Stimulated activated CD8-positive, alpha-beta memory T cell treated with anti-CD3 and anti-CD28 coated beads, Interleukin-4, amount 100 ng/mL, for 1 hour (primary cell): ENCODE measurements at regions not wholly inside any gene's neighbourhood (a gene's known extent, or its start where the extent isn't known, plus 50 kb on each side); places are given as distances from the start of the nearest gene placed in this dataset.

Experiments used
- DNase-seq, 2 donors: peaks; one replicate each; pipeline ENCODE4 v3.0.0-alpha.2; 2020; ENCODE audit warnings: low read depth in 2 of 2, low spot score in 1 of 2

DNA sequence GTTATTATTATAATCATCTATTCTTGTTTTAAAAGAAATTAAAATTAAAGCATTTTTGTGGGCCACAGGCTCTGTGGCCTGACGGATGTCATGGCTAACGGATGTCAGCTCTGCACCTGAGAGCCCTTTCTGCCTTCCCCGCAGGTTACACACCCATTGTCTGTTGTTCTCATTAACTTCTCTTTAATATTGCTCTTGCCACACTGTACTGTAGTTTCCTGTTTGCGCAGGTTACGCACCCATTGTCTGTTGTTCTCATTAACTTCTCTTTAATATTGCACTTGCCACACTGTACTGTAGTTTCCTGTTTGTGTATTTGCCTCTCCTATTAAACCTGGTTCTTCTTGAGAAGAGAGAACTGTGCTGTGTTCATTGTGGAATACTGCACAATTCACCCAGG, 294.4 kb upstream of the PLXNA2 start:
- no peak for DNase-seq

DNA sequence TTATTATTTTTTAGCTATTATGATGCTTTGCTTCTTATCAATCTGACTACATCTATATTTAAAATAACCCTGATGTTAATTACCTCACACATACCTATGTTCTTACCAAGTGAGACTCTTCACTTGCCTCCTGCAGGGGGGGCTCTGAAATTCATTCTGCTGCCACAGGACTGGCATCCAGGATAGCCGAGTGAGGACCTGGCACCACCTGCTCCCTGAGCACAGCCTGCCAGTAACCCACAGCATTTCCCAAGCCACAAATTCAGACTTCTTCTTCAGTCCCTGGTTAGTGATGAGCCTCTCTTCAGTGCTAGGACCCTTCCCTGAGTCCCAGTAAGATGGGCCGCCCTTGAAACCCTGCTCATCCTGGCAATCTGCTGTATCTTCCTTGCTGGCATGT, 296.5 kb upstream of the PLXNA2 start:
- DNase-seq, result no peak

DNA sequence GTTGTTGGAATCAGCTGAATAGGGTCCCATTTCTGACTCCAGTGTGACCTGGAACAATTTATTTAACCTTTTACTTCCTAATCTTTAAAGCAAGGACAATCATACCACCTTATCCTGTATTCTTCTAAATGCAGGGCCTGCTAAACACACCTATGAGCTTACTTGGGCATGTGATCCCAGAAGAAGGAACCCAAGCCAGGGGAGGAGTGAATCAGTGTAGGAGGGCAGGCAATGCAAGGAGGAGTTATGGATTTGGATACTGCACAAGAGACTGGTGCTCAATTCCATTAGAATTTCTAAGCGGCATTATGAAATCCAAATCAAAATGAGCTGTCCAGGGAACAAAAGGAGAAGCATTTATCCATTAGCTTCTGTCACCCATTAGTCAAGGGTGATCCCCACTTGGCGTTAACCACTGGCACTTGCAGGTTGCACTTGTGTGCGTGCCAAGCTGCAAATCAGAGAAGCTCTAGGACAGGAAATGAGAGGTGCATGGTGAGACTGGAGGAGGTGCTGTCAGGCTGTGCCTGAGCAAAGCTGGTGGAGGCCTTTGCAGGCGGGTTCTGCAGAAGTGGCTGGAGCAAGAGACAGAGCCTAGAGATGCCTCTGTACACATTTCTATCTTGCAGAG, 297.2 kb upstream of the PLXNA2 start:
- no peak for DNase-seq

DNA sequence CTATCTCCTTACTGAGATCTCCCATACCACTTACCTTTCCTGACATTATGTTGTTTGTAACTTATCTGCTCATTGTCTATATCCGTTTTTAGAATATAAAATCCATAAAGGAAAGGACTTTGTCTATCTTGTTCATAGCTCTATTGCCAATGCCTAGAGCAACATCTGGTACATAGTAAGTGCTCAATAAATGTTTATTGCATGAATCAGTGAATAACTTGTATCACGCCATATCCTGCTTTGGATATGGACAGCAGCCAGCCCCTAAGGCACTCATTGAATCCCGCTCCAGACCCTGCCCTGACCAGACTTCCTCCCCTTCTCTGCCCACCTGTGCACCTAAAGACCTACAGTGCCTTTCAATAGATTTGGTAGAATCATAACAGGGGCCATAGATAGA, 298.1 kb upstream of the PLXNA2 start:
- no peak for DNase-seq

DNA sequence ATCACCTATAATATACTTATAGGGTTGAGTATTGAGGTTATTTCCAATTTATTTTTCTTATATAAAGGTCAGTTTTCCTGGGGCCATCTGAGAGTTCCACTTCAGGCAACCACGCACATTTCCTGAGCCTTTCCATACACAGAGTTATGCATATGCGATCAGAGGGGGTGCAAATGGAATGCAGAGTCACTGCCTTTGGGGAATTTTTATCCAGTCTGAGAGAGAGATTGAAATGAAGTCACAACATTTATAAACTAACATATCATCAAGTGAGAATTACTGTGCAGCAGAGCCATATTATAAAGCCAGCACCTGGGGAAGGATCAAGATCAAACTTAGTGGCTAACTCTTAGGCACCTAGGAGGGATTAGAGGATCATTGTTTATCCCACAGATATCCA, 299.9 kb upstream of the PLXNA2 start:
- no peak for DNase-seq

DNA sequence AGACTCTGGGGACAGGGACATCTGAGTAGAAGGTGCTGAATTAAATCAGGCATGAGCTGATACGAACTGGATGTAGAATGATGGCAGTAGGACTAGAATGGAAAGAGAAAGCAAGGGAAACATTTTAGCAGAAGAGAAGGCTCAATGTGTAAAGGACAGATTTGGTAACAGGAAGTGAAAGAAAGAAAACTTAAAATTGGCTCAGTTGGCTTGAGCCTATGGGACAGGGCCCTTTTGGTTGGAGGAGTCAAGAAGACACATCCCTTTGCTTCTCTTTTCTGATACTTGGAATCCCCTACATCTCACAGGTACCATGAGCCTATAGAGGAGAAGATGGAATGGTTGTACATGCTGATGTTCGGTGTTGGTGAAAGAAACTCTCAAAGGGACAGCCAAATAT, 300.6 kb upstream of the PLXNA2 start:
- DNase-seq, result no peak

DNA sequence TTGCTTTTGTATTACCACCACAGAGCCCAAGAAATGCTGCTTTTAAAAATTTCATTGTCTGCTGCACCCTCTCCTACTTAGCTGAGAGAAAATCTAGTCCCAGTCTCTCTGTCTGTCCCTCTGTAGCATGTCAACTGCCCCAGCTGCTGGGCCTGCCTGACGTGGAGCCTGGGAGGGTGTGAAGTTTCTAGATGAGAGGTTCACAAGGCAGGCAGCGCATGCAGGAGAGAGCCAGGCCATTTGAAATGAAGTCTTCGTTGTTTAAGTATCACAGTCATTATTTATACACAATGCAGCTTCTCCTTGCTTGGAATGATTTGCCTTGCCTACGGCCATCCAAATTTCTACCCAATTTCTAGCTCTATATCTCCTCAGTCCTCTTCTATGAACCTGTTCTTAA, 306.8 kb upstream of the PLXNA2 start:
- DNase-seq, result no peak

DNA sequence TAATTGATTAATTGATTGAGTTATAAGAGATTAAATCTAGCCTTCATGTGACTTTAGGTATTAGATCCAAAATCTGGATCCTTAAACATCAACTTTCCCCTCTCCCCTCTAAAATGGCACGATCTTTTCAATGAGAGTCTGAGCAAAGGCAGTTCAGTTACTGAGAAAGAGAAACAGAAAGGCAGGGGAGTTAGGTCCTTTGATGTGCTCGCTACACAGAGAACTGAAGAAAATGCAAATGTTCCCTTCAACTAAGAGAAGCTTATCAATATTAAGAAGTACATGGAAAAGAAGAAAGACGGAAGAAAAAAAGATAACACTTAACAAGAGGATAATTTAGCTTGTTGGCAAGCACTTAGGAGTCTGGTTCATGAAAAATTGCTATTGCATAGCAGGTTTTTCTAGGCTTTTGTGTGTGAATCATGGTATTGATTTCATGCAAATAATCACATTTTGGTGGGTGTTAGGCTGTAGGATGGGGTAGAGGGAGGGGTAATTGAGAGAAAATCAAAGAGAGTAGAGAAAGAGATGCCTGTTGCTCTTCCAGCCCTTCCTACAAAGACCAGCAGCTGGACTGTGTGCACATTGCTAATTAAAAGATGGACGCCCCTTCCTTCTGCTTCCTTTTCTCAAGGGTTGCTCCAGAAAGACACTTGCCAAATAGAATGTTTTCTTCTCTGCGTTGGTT, 307.6 kb upstream of the PLXNA2 start:
- no peak for DNase-seq

DNA sequence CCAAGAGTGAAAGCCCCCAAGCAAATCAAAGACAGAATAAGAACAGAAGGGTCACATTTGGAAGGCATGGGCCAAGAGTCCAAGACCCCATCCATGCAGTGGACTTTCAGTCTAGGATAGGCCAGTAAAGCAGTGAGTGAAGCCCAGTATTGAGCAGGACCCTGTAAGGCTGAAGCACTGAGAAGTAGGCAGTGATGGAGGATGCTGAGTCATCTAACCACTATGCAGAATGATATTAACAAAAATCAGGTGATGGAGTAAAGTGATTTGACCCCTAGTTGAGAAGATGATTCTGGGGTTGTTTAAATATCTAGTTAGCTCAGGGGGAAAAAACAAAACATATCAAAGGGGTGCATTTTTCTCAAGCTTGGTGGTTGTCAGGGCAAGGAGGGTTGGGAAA, 308.7 kb upstream of the PLXNA2 start:
- DNase-seq, result no peak

DNA sequence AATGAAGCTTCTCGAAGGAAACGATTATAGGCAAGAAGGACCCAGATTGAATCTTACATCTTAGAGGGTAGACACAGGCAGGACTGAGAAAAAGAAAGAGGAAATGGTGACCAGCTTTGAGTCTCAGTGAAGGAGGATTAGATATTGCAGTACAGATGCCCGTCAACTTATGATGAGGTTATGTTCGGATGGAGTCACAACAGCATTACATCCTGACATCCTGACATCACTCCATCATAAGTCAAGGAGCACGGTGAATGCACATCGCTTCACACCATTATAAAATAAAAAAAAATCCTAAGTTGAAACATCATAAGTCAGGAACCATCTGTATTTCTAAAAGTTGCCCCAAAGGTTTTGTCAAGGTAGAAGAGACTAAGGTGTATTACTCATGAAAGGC, 312.3 kb upstream of the PLXNA2 start:
- no peak for DNase-seq

DNA sequence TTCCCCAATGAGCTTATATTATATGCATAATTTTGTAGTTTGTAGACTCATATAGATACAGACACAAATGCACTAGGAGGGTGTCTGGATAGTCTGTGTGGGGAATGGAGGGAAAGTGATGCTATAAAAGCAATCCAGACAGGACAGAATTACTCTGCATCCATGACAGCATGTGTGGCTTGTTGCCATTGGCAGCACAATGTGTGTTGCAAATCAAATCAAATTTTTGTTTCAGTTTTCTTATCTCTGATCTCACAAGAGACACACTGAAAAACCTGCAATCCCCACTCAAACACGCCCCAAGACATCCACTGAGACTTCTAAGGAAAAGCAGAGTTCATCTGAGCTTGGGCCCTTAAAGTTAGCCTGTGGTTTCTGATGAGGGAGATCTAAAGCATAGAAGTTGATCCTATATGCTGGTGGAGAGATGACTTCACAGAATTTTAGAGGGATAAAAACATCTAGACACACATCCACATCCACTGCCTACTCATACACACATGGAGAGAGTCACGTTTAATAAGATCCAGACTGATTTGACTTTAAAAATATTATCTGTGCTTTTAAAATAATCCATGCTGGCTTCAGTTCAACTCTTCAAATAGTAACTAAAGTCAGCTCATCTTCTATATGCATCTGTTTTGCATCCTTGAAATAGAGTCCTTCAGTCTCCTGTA, 313.0 kb upstream of the PLXNA2 start:
- DNase-seq, result no peak

DNA sequence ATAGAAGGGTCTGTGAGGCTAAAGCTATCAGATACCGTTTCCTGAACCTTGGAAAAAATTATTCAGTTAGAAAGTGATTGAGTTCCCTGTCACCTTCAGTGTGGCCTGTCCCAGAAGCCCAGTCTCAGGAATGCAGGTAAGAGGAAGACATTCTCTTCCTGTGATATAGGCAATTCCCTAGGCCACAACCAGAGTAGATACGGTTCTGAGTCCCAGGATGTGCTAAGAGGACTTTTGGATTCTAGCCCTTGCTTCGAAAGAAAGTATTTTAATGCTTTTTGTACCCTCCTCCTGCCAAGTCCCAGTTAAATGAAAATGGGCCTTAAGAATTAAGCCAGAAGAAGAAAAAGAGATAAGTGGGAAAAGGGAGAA, 313.5 kb upstream of the PLXNA2 start:
- no peak for DNase-seq

DNA sequence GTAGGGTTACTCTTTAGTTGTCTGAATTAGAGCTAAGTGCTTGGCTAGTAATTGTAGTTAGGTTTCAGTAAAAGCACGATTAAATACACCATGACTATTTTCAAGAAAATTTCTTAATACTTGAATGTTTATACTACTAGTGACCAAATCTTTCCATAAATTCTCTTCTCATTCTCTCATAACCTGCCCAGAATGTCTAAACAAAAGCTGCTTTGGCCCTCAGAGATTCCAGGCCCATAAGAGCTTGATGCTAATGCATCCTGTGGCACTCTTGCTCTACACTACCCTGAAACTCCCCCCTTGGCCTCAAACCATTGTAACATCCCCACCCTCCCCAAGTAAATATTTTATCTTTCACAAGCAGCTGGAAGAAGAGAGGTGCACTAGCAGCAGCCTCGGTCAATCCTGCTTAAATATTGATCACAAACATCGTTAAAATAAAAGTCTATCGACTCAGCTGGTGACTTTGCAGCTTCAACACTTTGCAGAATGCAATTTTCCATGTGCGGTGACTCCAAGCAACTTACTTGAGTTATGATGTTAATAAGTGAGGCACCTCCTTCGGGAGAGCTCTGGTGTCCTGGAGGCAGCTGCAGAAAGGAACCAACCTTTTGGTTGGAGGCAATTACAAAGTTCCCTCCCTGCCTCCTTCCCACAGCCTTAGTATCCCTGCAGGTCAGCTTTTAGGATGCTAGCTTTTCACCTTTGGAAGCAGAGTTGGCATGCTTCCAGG, 315.6 kb upstream of the PLXNA2 start:
- no peak for DNase-seq

DNA sequence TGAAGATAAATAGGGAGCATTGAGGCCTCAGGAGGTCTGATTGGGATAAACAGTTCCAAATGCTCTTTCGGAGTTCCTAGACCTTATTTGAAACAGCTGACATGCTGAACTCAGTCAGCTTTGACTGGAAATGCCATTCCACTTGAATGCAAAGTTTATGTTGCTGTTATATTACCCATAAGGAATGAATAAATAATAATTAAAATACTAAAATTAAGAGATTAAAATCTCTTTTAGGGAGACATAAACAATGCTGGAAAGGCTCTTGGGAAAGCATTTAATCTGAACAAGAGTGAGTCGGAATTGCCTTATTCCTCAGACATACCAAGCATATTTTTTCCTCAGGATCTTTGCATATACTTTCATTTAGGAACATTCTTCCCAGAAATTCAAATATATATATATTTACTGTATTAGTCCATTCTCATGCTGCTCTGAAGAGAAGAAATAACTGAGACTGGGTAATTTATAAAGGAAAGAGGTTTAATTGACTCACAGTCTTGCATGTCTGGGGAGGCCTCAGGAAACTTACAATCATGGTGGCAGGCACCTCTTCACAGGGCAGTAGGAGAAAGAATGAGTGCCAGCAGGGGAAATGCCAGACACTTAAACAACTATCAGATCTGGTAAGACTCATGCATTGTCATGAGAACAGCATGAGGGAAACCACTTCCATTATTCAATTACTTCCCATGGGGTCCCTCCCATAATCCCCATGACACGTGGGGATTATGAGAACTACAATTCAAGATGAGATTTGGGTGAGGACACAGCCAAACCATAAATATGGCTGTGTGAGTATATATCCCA, 318.2 kb upstream of the PLXNA2 start:
- no peak for DNase-seq

DNA sequence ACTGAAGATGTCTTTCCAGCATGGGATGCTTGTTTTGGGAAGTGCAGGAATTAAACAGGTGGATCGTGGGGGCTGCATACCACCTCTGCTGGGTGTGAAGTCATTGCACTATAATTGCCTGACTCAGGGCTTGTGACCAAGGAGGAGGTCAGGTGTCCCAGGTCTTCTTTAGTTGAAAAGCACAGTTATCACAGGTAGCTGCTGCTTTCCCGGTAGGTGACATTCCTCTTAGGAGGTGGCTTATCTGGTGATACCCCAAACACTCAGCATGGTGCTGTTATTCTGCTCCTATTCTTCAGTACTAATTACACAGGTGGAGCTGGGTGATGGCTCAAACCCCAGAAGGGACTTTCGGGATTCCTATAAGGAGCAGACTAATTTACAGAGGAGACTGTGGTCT, 320.3 kb upstream of the PLXNA2 start:
- no peak for DNase-seq

DNA sequence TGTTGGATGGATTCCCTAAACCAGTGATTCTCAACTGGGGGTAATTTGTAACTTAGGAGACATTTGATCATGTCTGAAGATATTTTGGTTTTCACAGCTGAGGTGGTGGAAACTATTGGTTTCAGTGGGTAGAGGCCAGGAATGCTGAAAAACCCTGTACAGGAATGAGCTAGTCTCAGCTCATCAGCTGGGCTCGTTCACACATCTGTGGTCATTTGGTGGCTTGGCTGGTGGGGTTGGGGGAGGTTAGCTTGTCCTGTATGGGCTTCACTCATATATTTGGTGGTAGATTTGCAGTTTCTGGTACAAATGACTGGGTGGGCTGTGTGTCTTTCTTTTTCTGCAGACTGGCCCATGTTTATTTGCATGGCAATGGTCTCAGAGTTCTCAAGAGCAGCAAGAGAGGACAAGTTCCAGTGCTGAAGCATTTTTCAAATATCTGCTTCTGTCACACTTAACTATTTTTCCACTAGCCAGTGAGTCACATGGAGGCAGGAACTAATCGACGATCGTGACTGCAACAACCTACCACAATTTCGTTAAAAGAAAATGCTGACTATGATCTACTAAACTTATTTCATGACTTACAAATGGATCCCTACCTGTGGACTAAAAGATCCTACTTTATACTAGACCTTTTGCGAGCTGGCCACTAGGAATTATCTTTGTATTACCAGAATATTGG, 321.7 kb upstream of the PLXNA2 start:
- DNase-seq, result no peak

DNA sequence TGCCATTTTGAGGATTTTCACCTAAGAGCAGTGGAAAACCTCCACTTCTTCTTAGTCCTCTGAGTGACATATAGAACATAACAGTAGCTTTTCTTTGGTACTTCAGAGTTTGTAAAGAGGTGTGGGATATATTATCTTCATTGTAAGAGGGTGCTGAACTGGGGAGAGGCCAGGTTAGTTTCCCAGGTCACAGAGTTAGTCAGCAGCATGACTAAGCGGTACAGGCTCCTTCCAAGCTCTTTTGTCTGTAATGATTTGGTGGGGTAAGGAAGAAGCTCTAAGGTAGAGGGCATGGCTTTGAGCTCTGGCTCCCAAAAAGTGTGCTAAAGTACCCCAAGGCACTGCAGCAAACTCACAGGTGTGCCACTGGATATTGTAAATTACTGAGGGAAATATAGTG, 325.0 kb upstream of the PLXNA2 start:
- DNase-seq, result no peak

DNA sequence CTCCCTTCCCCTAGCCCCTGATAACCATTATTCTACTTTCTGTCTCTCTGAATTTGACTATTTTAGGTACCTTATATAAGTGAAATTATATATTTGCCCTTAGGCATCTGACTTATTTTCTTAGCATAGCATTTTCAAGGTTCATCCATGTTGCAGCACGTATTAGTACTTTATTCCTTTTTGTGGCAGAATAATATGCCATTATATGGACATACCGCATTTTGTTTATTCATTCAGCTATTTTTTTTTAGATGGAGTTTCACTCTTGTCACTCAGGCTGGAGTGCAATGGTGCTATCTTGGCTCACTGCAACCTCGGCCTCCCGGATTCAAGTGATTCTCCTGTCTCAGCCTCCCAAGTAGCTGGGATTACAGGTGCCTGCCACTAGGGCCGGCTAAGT, 326.2 kb upstream of the PLXNA2 start:
- DNase-seq, result no peak

DNA sequence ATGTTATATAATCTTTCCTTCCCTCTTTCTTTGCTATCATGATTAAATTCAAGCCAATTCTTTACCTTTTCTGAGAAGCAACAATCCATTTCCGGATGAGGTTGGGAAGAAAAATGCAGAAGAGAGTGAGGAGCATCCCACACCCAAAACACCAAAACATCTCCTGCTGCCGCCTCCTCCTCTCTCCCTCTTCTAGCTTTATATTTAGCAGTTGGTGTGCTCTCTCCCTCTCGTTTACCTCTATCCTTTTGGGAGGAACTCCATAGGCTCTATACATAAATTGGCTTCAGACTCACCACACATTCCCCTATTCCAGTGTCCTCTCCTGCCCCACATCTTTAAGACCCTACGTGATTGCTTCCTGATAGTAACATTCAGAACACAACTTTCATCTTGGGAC, 332.2 kb upstream of the PLXNA2 start:
- no peak for DNase-seq

DNA sequence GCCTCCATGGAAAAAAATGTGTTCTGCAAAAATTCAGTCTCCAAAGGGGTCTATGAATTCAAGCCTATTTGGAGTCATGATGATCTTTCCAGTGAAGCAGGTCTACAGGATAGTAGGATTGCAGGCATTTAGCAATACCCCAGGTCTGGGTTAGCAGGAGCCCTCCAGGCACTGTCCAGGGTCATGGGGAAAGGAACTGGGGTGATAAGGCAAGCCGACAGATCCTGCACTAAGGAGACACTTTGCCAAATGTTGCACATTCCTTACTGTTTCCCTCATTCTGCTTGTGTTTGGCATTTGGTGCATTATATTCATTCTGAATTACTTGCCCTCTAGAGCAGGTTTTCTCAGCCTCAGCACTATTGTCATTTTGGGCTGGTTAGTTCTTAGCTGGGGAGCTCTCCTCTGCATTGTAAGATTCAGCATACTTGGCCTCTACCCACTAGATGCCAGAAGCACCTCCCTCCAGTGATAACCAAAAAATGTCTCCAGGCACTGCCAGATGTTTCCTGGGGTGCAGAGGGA, 333.3 kb upstream of the PLXNA2 start:
- no peak for DNase-seq
